HG03558 (cell line): ENCODE measurements at regions not wholly inside any gene's neighbourhood (a gene's known extent, or its start where the extent isn't known, plus 50 kb on each side); places are given as distances from the start of the nearest gene placed in this dataset.
A peak's percentile ranks its signal among the peaks of the same experiment; 100 is the strongest.
"Not testable (repeated sequence)": the region's sequence is repeated elsewhere in the genome, so short reads cannot be mapped to it uniquely, and the experiment has no call there.

Source experiments
- ATAC-seq: cut with Tn5 transposase; IDR thresholded peaks from one replicate; pipeline ENCODE4 v1.9.1; 2021; ENCODE audit warnings: moderate number of reproducible peaks; ENCODE audit not compliant: unreplicated experiment; ENCODE audit errors: extremely low read depth

DNA sequence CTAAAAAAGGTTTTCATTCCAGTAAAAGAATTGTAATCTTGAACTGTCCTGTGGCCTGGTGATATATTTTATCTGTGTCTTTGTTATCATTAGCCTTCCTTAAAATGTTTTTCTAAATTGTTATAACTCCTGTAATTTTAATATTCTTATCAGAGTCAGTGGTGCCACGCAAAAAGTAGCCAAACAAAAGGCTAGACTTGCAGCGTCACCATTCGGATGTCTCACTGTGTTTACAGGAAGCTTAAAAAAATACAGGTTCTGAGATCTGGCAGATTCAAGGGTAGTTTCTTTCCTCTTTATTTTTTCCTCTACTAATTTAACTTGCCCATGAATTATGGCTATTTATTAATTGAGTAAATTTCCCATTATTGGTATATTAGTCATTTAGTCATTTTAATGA lies 362.3 kb downstream of the MAT2B start:
- no peak for ATAC-seq

DNA sequence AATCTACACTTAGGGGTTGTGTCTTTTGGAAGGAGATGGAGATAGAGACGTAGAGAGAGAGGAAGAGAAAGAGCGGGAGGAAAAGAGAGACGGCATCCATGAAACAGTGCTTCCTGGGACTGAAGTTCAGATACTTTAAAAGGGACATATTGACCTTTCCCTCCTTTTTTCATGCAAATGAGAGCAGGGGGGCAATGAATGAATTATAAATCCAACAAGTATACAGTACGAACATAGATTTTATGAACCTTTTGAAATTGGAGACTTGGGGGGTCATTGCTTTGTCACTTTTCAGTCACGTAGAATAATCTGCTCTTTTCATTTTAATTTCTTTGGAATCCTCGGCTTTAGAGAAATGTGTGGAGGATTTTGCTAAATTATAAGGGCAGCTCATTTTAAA lies 364.2 kb downstream of the MAT2B start:
- no peak for ATAC-seq

DNA sequence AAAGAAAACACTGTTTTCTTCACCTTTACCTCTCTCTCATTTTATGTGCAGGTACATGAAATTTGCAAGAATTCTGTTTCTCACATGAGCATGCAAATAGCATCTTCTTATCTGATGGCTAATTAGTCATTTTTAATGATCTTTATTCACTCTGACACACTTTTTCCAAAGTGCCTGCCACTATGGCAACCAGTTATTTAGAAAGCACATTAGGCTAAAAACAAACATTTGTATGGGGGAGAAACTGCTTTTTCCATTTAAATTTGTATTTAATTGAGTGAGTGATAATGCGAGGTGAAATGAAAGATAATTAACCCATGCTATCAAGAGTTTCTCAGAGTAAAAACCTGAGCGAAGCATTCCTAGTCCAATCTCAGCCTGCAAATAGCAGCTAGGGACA lies 365.0 kb downstream of the MAT2B start:
- ATAC-seq: no peak

DNA sequence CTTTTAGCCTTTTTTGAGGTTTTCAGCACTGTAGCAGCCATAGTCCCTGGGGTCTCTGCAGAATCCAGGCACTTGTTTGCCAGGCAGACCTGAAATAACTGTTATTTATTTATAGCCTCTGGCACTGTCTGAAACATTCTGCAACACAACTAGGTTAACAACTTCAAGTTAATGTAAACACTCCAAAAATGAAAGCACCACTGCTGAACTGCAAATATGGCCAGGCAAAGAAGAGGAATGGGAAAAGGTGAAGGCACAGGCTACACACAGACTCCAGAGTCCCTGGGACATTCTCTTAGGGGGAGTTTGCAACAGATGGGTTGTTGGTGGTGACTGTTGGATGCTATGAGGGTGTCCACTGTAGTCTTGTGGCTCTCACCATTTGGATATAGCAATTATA lies 369.0 kb downstream of the MAT2B start:
- no peak for ATAC-seq

DNA sequence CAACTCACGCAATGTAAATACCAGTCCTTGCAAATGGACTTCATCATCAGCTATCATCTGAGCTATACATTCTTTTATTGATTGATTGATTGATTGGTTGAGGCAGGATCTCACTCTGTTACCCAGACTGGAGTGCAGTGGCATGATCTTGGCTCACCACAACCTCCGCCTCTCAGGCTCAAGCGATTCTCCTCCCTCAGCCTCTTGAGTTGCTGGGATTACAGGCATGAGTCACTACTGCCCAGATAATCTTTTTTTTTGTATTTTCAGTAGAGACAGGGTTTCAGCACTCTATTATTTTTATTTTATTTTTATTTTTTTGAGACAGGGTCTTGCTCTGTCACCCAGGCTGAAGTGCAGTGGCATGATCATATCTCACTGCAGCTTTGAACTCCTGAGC lies 369.5 kb downstream of the MAT2B start:
- not testable (repeated sequence) for ATAC-seq

DNA sequence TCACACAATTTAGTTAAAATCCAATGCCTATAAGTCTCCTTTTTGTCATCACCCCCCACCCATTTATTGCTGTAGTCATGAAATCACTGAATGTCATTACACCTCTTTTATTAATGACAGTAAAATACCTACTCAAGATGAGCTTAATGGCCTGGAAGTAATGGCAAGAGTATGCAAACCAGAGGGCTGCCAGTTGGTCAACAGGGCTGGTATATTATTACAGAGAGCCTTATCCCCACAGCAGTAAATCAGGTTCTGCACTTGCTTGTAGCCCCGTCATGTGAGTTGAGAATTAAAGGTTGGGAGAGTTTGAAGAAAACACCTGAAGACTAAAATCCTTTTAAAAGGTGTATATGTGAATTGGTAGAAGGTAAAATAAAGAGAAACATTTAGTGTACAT lies 372.4 kb downstream of the MAT2B start:
- no peak for ATAC-seq

DNA sequence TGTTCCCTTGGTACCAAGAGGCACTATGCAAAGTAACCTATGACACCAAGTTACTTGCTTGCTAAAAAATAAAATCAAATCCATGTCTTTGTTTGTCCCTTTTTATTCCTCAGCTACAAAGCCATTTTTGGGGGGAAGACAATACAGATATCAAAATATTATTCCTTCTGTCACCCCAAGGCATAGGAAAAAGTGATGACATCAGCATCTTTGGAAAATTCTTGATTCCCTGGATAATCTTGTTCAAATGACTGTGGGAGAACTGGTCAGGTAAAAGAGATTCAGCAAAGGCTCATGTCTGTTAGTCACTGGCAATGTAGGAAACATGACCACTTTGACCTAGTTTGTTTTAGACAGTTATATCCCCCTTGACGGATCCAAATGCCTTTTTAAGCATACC lies 373.1 kb downstream of the MAT2B start:
- ATAC-seq: no peak

DNA sequence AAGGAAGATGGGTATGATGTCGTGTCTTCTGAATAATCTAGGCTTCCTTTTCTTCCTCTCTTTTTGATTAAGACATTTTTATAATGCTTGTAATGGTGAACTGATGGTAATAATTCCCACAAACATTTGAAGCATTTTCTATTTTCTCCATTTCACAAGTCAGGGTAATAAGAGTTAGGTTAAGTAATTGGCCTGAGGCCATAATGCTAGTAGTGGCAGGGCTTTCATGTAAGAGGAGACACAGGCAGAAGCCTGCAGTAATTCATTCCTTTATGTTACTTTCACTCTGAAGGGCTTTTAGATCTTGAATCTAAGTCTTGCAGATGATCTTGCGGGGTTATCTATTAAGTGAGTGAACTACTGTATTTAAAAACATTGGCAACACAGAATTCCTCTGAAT lies 374.9 kb downstream of the MAT2B start:
- ATAC-seq: no peak

DNA sequence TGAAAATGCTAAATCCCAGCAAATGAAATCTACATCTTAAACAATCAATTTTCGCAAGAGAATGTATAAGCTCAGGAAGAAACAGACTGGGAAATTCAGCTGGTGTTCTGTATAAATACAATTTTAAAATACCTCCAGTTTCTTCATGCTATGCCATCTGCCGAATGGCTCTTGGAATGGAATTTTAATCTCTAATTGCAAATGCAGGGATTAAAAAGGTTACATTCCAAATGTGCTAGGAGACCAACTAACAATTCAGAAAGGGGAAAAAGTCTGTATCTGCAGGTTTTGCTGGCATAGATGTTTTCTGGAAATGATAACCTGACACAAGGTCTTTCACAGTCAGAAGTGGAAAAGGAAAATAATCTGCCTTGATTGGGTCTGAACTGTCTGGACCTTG lies 379.7 kb downstream of the MAT2B start:
- no peak for ATAC-seq

DNA sequence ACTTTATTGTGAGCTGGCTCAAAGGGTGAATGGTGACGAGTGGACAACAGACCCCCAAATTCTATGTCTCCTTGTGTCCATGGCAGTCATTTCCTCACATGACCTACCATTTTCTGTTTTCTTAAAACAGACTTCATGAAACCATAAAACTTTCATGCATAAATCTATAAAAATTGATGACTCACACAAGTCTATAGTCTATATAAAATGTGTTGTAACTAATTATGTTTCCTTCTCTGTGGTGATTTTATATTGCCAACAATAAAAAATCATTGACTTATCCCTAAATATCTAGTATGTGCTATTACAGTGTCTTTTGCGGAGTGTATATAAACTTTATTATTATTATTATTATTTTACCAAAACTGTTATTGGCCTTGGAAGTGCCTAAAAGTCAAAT lies 382.4 kb downstream of the MAT2B start:
- no peak for ATAC-seq

DNA sequence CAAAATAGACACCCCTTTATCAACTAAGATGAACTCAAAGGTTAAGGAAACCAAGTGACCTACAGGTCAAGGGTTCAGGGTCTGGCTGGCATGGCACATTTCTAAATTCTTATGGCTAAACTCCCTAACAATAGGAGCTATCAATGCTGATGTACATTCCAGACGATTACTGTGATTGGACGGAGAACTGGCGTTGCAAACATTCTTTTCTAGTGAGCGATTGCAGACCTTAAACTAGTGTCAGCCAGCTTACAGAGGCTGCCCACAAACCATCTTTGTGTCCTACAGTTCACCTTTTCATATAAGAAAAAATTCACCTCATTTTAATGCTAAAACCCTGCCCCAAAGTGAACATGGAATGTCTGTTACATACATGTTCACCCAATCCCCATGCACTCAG lies 382.9 kb downstream of the MAT2B start:
- no peak for ATAC-seq

DNA sequence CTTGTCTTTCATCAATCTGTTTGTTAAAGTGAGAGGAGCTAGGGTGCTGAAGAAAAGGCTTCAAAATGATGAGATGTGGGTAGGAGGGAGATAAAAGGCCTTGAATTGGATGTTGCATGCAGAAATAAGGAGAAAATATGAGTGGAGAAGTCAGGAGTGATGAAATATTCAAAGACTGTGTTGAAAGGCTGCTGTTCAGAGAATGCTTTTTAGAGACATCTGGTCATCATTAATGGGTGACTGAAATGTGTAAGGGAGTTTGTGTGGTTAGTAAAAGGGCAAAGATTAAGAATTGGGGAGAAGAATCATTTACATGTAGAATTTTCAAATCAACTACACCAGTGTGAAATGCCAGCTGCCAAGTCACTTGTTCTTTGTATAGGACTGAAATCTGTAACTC lies 383.9 kb downstream of the MAT2B start:
- no peak for ATAC-seq

DNA sequence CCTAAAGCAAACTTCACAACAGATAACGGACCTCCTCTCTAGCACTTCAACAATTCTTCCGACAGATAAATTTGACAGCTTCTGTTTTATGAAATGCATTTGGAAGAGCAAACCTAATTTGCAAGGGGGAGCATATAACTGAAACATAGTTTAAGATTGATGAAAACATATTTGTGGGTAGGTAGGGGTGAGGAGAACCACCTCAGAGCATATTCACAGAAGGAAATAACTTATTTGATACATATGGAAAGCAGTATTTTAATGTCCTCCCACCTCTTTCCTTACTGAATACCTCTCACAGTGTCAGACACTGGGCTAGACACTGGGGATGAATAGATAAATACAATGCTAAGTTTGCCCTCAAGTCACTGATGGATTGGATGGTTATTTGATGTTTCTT lies 384.8 kb downstream of the MAT2B start:
- ATAC-seq: no peak

DNA sequence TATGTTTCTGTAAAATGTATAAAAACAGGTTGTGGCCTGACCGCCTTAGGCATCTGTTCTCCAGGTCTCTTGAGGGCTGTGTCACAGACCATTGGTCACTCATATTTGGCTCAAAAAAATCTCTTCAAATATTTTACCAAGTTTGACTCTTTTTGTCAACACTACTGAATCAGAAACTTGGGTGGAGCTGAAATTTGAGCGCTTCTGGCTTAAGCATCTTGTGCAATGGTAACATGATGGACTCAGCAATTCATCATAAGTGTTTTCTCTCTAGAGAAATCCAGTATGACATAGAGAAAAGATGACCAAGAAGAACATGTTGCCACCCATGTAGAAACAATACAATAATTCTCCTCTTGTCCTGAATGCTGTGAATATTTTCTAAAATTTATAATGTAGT lies 387.9 kb downstream of the MAT2B start:
- no peak for ATAC-seq

DNA sequence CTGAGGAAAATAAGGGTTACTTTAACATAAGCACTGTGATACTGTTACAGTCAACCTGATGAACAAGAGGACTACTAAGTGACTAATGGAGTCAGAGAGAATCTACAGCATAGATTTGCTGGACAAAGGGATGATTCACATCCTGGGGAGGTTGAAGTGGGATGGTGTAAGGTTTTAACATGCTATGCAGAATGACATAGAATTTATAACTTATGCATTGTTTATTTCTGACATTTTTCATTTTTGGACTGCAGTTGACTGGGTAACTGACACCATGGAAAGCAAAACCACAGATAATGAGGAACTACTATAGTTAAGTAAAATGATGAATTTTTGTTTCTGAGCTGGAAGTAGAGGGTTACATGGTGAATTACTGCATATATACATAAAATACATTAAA lies 389.2 kb downstream of the MAT2B start:
- ATAC-seq: no peak

DNA sequence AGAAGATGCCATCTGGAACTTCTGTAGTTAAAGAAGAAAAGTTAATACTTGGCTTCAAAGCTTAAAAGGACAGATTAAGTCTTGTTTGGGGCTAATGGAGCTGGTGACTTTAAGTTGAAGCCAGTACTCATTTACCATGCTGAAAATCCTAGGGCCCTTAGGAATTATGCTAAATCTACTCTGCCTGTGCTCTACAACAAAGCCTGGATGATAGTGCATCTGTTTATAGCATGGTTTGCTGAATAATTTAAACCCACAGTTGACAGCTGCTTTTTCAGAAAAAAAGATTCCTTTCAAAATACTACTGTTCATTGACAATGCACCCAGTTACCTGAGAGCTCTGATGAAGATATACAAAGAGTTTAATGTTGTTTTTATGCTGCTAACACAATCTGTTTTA lies 393.5 kb downstream of the MAT2B start:
- no peak for ATAC-seq

DNA sequence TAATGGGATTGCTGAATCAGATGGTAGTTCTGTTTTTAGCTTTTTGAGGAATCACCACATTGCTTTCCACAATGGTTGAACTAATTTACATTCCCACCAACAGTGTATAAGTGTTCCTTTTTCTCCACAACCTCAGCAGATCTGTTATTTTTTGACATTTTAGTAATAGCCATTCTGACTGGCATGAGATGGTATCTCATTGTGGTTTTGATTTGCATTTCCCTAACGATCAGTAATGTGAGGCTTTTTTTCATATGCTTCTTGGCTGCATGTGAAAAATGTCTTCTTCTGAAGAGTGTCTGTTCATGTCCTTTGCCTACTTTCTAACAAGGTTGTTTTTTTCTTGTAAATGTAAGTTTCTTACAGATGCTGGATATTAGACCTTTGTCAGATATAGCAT lies 402.4 kb downstream of the MAT2B start:
- ATAC-seq: not testable (repeated sequence)

DNA sequence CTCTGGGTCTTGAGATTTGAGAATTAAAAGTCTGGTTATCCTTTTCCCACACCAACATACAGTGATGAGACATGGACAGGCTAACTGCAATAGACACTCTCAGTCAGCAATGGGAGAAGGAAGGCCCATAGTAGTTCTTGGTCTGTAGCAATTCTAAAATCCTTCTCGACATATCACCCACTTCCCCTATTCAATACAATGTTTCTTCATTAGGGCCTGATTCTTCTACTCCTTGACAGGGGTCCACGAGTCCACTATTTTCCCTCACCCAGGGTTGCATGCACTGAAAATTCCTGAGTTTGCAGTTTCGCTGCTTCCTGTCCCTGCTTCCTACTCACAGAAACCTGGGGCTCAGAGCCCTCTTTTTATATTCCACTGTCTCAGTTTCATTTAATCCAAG lies 402.8 kb downstream of the MAT2B start:
- ATAC-seq: no peak

DNA sequence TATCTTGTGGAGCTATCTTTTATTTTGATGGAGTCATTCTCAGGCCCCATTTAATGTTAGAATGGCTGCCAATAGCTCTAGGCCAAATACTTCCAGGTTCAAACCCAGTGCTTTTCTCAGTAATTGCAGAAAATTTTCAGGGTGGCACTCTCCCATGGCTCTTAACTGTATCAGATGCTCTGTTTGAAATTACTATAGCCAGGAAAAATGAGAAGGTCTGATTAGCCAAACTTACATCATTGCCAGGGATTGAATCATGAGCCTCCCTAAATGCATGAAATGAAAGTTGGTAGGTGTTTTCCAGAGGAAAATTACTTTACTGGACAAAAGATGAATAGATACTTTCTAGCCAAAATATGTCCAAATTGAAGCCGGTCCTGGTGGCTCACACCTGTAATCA lies 404.8 kb downstream of the MAT2B start:
- no peak for ATAC-seq

DNA sequence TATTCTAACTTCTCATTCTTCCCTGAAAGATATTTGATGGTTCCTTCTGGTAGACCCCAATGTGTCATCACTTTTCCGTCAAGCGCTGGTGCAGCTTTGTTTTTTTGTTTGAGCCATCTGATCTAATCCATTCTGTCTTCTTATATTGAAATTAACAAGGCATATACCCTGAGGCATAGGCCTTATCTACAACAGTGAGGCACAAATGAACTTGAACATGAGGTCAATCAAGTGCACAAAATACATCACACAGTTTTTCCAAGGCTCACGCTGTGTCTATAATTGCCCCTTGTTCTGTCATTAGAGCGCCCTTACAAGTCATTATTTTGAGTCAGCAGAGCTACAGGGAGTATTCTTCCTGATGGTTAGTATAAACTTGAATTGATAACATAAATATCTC lies 406.6 kb downstream of the MAT2B start:
- ATAC-seq: no peak

DNA sequence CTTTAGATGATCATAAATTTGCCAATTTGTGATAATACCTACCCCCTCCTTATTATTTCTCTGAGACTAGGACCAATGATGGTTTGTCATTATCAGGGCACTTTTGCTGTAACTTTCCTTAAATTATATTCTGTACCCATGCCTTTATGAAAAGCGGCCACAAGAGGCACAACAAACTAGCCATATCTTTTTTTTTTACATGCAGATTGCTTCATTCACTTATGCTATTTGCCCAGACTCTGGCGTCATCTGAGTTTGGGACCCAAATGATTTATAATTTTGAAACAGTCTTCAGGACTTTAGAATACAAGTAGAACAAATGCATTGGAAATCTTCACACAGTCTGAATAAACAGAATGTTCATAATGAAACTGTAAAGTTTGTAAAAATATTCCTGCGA lies 408.1 kb downstream of the MAT2B start:
- ATAC-seq: no peak

DNA sequence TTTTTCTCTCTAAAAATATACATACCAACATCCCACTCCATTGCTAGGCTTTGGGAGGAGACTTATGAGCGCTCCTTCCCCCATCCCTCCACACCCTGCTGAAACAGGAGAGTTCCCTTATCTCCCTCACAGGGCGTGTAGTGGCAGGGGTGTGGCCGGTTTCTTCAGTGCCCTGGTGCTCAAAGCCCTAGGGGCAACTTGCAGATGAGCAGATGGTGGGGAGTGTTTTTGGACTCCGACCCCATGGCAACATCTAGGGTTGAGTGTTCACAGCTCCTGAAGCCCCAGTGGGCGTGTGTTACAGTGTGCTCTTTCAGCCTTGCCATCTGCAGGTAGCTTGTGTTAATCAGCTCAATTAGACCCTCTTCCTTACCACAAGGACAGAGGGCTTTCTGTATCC lies 409.5 kb downstream of the MAT2B start:
- ATAC-seq: peak; percentile 27

DNA sequence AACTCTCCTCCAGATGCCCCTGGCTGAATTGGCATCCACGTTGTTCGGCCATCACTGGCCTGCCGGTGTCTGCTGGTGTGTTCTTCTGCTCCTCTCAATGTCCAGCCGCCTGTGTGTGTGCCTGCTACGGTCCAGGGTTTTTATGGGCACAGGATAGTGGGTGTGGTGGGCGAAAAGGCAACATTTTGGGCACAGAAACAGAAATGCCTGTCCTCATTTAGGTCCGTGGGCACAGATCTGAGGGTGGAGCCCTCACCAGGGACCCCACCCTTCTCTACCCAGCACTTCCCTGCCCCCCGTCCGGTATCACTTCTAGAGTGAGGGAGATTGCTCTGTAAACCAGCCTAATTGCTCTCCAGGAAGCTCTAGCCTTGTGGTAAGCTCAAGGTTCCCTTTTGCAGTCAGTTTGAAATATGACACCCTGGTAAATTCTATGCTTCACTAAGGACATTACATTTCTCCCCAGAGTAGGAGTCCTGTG lies 410.1 kb downstream of the MAT2B start:
- ATAC-seq: peak; percentile 55
